ENCODE measurements at regions not wholly inside any gene's neighbourhood (a gene's known extent, or its start where the extent isn't known, plus 50 kb on each side); places are given as distances from the start of the nearest gene placed in this dataset.

DNA sequence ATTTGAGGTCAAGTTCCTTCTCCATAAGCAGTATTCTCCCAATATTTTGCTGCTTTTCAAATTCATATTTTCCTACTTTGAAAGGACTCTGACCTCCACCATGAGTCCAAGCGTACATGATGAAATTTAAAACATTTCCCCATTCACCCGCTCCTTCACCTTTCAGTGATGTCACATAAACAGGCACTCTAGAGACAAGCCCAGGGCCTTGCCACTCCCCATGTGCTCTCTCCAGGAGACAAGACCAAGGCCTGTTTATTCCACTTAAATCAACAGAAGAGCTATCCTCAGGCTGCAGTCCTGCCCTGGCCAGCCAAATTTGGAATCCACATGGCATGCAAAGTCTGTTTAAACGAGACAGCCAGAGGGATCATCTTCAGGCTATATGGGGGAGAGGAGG, 161.5 kb downstream of the ARRDC4 start:
- peaks cover 0 to 7% (median 0%) of the 10 kb centered on the region in 5 donors for H3K9me3 Mint-ChIP-seq
- Histone ChIP-seq H3K4me1 (ENCODE audit: insufficient read depth, low read length) (no peaks in the 10 kb centered on the region), H3K4me3 (ENCODE audit: low read length) (no peak overlapping the region), H3K27ac (ENCODE audit: low read depth, low read length) (no peak overlapping the region), H3K27me3 (ENCODE audit: insufficient read depth, low read length, poor library complexity, severe bottlenecking) (no peaks in the 10 kb centered on the region), H3K9me3 (ENCODE audit: low read length) (no peaks in the 10 kb centered on the region), H3K36me3 (ENCODE audit: insufficient read depth, low read length) (no peaks in the 10 kb centered on the region)
- DNase-seq = no peak
- H3K4me1 Mint-ChIP-seq = no peaks in the 10 kb centered on the region
- CTCF ChIA-PET = no interaction called here
- H3K27ac Mint-ChIP-seq = no peak overlapping the region
- POLR2A ChIA-PET = no interaction called here
- no peaks in the 10 kb centered on the region for H3K36me3 Mint-ChIP-seq
- no peak overlapping the region for H3K4me3 Mint-ChIP-seq
- H3K27me3 Mint-ChIP-seq = peaks cover 0 to 2% of the 10 kb centered on the region in 2 donors

DNA sequence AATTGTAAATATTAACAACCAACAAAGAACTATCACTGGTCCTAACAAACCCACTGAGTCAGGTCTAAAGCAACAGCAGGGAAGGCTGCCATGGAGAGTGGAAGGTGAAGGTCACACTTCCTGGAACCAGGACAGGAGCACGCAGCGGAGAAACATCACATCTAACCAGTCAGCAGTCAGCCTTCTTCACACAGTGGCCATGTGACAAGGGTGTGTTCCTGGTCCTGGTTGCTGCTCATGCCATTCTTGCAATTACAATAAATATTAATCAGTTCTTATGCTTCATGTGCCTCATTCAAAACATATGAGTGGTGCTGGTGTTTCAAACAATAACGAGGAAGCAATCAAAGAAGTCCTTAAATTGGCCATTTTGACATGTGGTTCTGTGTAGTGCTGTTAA, 162.8 kb downstream of the ARRDC4 start:
- Histone ChIP-seq H3K4me3 (ENCODE audit: low read length) (no peak overlapping the region), H3K9me3 (ENCODE audit: low read length) (no peaks in the 10 kb centered on the region), H3K27me3 (ENCODE audit: insufficient read depth, low read length, poor library complexity, severe bottlenecking) (no peaks in the 10 kb centered on the region), H3K36me3 (ENCODE audit: insufficient read depth, low read length) (no peaks in the 10 kb centered on the region), H3K4me1 (ENCODE audit: insufficient read depth, low read length) (no peaks in the 10 kb centered on the region), H3K27ac (ENCODE audit: low read depth, low read length) (no peak overlapping the region)
- DNase-seq = no peak
- H3K27me3 Mint-ChIP-seq = peaks cover 0 to 2% of the 10 kb centered on the region in 2 donors
- CTCF ChIA-PET = no interaction called here
- H3K9me3 Mint-ChIP-seq = peaks cover 0 to 5% (median 0%) of the 10 kb centered on the region in 5 donors
- no peaks in the 10 kb centered on the region for H3K4me1 Mint-ChIP-seq
- H3K27ac Mint-ChIP-seq = no peak overlapping the region
- POLR2A ChIA-PET = no interaction called here
- H3K36me3 Mint-ChIP-seq = no peaks in the 10 kb centered on the region
- H3K4me3 Mint-ChIP-seq = no peak overlapping the region

DNA sequence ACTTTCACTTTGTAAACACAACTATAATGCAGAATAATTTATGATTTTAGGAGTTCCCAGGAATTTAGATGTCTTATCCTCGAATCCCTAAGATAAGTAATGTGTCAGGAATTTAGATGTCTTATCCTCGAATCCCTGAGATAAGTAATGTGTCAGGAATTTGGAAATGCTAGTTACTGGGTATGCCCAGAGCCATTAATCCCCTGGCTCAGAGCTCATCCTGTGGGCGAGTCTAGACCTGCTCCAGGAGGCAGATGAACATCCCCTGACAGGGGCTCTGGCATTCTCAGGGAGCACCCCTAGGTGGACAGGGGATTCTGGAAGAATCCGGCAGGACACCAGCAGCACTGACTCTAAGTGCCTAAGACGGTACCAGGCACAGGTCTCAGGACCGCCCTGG, 163.3 kb downstream of the ARRDC4 start:
- Mint-ChIP-seq H3K36me3 (no peaks in the 10 kb centered on the region), H3K4me1 (no peaks in the 10 kb centered on the region), H3K27ac (no peak overlapping the region), H3K27me3 (peaks cover 0 to 2% of the 10 kb centered on the region in 2 donors), H3K9me3 (peaks cover 0 to 4% (median 2%) of the 10 kb centered on the region in 5 donors), H3K4me3 (no peak overlapping the region)
- DNase-seq = no peak
- Histone ChIP-seq H3K27me3 (ENCODE audit: insufficient read depth, low read length, poor library complexity, severe bottlenecking) (no peaks in the 10 kb centered on the region), H3K27ac (ENCODE audit: low read depth, low read length) (no peak overlapping the region), H3K36me3 (ENCODE audit: insufficient read depth, low read length) (no peaks in the 10 kb centered on the region), H3K4me3 (ENCODE audit: low read length) (no peak overlapping the region), H3K9me3 (ENCODE audit: low read length) (no peaks in the 10 kb centered on the region), H3K4me1 (ENCODE audit: insufficient read depth, low read length) (no peaks in the 10 kb centered on the region)
- CTCF ChIA-PET = no interaction called here
- POLR2A ChIA-PET = no interaction called here

DNA sequence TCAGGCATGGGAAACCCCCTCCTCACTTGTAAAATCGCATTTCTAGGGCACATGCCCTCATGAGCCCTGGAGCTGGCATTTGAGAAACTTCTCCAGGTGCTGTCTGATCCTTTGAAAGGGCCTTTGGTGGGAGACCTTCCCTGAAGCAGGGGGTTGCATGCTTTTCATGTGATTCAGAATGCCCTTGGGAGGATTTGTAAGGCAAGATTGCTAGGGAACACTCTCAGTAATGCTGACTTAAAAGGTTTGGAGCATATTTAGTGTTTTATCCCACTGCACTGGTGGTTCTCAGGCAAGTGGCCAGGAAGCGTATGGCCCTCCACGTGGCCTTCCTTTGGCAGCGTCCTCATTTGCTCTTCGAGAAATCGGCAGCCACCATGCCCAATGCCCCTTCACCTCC, 164.1 kb downstream of the ARRDC4 start:
- H3K9me3 Mint-ChIP-seq = peaks cover 0 to 5% (median 0%) of the 10 kb centered on the region in 5 donors
- Histone ChIP-seq H3K9me3 (ENCODE audit: low read length) (no peaks in the 10 kb centered on the region), H3K36me3 (ENCODE audit: insufficient read depth, low read length) (no peaks in the 10 kb centered on the region), H3K4me1 (ENCODE audit: insufficient read depth, low read length) (no peaks in the 10 kb centered on the region), H3K4me3 (ENCODE audit: low read length) (no peak overlapping the region), H3K27ac (ENCODE audit: low read depth, low read length) (no peak overlapping the region), H3K27me3 (ENCODE audit: insufficient read depth, low read length, poor library complexity, severe bottlenecking) (no peaks in the 10 kb centered on the region)
- H3K36me3 Mint-ChIP-seq = no peaks in the 10 kb centered on the region
- POLR2A ChIA-PET = no interaction called here
- CTCF ChIA-PET = no interaction called here
- peaks cover 0 to 2% of the 10 kb centered on the region in 2 donors for H3K27me3 Mint-ChIP-seq
- no peaks in the 10 kb centered on the region for H3K4me1 Mint-ChIP-seq
- no peak for DNase-seq
- H3K4me3 Mint-ChIP-seq = no peak overlapping the region
- no peak overlapping the region for H3K27ac Mint-ChIP-seq

DNA sequence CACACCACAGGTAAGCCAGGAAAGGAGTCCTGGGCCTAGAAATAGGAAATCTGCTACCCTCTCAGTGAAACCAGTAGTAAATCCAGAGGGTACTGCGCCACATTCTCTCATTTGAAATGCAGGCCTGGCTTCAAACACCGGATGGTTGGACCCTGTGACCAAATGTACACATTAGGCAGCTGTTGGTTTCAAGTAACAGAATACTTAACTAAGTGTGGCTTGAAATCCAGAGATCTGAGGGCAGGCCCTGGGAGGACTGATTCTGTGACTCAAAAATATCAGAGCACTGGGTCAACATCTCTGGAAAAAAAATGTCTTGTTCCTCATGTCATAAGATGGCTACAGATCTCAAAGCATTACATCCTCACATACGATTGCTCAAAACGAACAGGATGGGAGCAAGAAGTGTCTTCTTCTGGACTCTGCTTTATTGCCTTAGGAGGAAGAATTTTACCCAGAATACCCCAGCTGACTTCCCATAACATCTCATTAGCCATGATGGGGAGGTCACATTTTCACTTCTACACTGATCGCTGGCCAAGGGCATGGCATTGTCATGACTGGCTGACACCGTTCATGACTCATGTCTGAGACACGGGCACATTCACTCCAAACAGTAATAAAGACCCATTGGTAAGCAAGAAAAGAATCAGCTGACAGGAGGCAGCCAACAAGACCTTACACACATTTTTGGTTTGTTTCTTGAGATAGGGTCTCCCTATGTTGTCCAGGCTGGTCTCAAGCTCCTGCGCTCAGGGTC, 166.0 kb downstream of the ARRDC4 start:
- Mint-ChIP-seq H3K27me3 (peaks cover 0 to 1% of the 10 kb centered on the region in 2 donors), H3K4me3 (no peak overlapping the region), H3K9me3 (peaks cover 0 to 9% (median 0%) of the 10 kb centered on the region in 5 donors), H3K4me1 (no peaks in the 10 kb centered on the region), H3K27ac (no peak overlapping the region), H3K36me3 (no peaks in the 10 kb centered on the region)
- ChIA-PET CTCF (no interaction called here), POLR2A (no interaction called here)
- no peak for DNase-seq
- H3K4me1 ChIP-seq (ENCODE audit: insufficient read depth, low read length) = no peaks in the 10 kb centered on the region
- no peaks in the 10 kb centered on the region for H3K36me3 ChIP-seq (ENCODE audit: insufficient read depth, low read length)
- no peak overlapping the region for H3K4me3 ChIP-seq (ENCODE audit: low read length)
- no peaks in the 10 kb centered on the region for H3K9me3 ChIP-seq (ENCODE audit: low read length)
- H3K27me3 ChIP-seq (ENCODE audit: insufficient read depth, low read length, poor library complexity, severe bottlenecking) = no peaks in the 10 kb centered on the region
- H3K27ac ChIP-seq (ENCODE audit: low read depth, low read length) = no peak overlapping the region

DNA sequence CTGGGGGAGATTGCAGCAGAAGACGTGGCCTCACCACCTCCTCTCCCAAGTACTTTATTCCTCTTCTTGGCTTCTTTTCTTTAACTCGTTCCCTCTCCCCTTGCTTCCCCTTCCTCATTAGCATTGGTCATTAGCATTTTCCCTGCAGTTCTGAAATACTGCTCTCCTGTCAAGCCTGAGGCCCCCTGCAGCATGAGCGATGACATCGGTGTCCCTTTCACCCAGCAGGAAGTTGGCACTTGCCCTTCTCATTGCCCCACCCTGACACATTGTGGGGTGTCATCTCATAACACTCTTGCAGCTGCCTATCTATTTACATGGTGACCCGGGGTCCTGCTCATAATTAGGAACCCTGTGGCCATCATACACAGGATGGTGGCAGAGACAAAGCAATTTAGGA, 167.1 kb downstream of the ARRDC4 start:
- Mint-ChIP-seq H3K36me3 (no peaks in the 10 kb centered on the region), H3K27ac (no peak overlapping the region), H3K9me3 (peaks cover 0 to 9% (median 0%) of the 10 kb centered on the region in 5 donors), H3K4me1 (no peaks in the 10 kb centered on the region), H3K4me3 (no peak overlapping the region), H3K27me3 (peaks cover 0 to 1% of the 10 kb centered on the region in 2 donors)
- H3K36me3 ChIP-seq (ENCODE audit: insufficient read depth, low read length) = no peaks in the 10 kb centered on the region
- ChIA-PET POLR2A (no interaction called here), CTCF (no interaction called here)
- H3K27me3 ChIP-seq (ENCODE audit: insufficient read depth, low read length, poor library complexity, severe bottlenecking) = no peaks in the 10 kb centered on the region
- H3K4me1 ChIP-seq (ENCODE audit: insufficient read depth, low read length) = no peaks in the 10 kb centered on the region
- H3K9me3 ChIP-seq (ENCODE audit: low read length) = no peaks in the 10 kb centered on the region
- no peak for DNase-seq
- no peak overlapping the region for H3K4me3 ChIP-seq (ENCODE audit: low read length)
- no peak overlapping the region for H3K27ac ChIP-seq (ENCODE audit: low read depth, low read length)

DNA sequence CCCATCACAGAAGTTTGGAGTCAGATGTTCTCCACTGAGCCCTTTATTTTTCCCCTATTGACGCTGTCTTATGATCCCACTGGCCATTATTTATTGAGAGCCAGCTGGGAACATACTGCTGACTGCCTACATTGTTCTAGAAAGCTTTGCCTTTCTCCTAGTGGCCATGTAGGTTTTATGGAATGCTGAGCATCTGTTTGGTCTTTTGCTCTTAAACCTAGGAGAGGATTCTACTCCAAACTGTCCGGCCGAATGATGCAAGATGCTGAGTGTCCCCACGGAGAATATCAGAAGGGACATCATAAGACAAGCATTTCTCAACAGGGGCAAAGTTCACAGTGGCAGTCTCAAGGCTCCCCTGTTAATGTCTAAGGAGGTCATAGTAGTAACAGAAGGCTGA, 171.4 kb downstream of the ARRDC4 start:
- POLR2A ChIA-PET = no interaction called here
- H3K27ac Mint-ChIP-seq = no peak overlapping the region

DNA sequence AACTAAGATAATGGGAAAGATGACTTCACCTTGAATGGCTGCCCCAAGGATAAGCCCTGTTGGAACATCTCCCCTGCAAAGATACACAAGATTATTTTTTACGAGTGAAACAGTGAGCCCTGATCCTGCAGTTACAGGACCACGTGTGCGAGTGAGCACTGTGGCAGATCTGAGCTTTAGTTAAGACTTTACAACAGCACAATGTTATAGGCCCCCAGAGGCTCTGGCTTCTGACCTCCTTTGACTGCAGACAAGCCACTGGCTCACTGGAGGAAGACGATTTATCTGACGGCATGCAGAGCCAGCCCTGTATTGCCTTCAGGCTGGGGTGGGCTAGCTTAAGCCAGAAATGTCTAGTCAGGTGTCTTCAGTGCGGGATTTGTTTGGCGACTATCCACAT, 174.4 kb downstream of the ARRDC4 start:
- no peaks in the 10 kb centered on the region for H3K36me3 Mint-ChIP-seq
- H3K27ac ChIP-seq (ENCODE audit: low read depth, low read length) = no peak overlapping the region
- H3K9me3 Mint-ChIP-seq = peaks cover 0 to 10% (median 7%) of the 10 kb centered on the region in 5 donors
- no peaks in the 10 kb centered on the region for H3K4me1 ChIP-seq (ENCODE audit: insufficient read depth, low read length)
- H3K27me3 Mint-ChIP-seq = peaks cover 0 to 8% of the 10 kb centered on the region in 2 donors
- H3K36me3 ChIP-seq (ENCODE audit: insufficient read depth, low read length) = no peaks in the 10 kb centered on the region
- CTCF ChIA-PET = no interaction called here
- no peak overlapping the region for H3K4me3 ChIP-seq (ENCODE audit: low read length)
- no peak overlapping the region for H3K27ac Mint-ChIP-seq
- H3K4me1 Mint-ChIP-seq = peaks cover 0 to 2% (median 0%) of the 10 kb centered on the region in 3 donors
- no peaks in the 10 kb centered on the region for H3K9me3 ChIP-seq (ENCODE audit: low read length)
- H3K4me3 Mint-ChIP-seq = no peak overlapping the region
- no peak for DNase-seq
- H3K27me3 ChIP-seq (ENCODE audit: insufficient read depth, low read length, poor library complexity, severe bottlenecking) = no peaks in the 10 kb centered on the region
- POLR2A ChIA-PET = no interaction called here

More for the DNA sequence above, 171.4 kb downstream of the ARRDC4 start:
- Histone ChIP-seq H3K4me3 (ENCODE audit: low read length) (no peak overlapping the region), H3K4me1 (ENCODE audit: insufficient read depth, low read length) (no peaks in the 10 kb centered on the region), H3K27me3 (ENCODE audit: insufficient read depth, low read length, poor library complexity, severe bottlenecking) (no peaks in the 10 kb centered on the region), H3K27ac (ENCODE audit: low read depth, low read length) (no peak overlapping the region), H3K36me3 (ENCODE audit: insufficient read depth, low read length) (no peaks in the 10 kb centered on the region), H3K9me3 (ENCODE audit: low read length) (no peaks in the 10 kb centered on the region)
- no peak overlapping the region for H3K4me3 Mint-ChIP-seq
- DNase-seq = no peak
- peaks cover 0 to 14% (median 5%) of the 10 kb centered on the region in 5 donors for H3K9me3 Mint-ChIP-seq
- CTCF ChIA-PET = no interaction called here
- no peaks in the 10 kb centered on the region for H3K4me1 Mint-ChIP-seq
- no peaks in the 10 kb centered on the region for H3K36me3 Mint-ChIP-seq
- H3K27me3 Mint-ChIP-seq = peaks cover 0 to 8% of the 10 kb centered on the region in 2 donors

All from CD8-positive, alpha-beta memory T cell (primary cell).